ENCODE measurements at regions not wholly inside any gene's neighbourhood (a gene's known extent, or its start where the extent isn't known, plus 50 kb on each side); places are given as distances from the start of the nearest gene placed in this dataset.

DNA sequence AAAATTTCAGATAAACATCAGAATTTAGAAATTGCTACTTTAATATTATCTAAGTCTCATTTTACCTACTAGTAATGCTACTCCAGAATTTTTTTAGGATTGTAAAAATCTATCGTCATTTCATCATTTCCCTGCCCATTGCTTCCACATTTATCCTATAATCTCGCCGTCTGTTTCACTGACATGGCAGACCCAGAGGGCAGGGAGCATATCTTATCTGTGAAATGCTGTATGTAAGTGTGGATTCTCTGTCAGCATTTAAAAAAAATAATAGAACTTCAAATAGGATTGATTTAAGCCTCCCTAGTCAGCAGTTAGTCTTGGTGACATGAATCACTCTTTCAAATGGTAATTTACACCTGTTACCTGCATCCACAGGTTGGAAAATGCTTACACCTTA is 314.4 kb downstream of the PCDH7 start:
- no peaks in the 10 kb centered on the region for H3K27me3 ChIP-seq
- intact Hi-C loops (cut with DNase I; ENCODE audit: low total_unique reads): no loop called here
- H3K36me3 ChIP-seq (ENCODE audit: low read depth, missing control alignments): no peaks in the 10 kb centered on the region
- no peak for DNase-seq
- no peaks in the 10 kb centered on the region for H3K4me1 ChIP-seq
- TF ChIP-seq POLR2A (IDR thresholded peaks at IDR 0.05): no peak
- TF ChIP-seq, protein P1, sequence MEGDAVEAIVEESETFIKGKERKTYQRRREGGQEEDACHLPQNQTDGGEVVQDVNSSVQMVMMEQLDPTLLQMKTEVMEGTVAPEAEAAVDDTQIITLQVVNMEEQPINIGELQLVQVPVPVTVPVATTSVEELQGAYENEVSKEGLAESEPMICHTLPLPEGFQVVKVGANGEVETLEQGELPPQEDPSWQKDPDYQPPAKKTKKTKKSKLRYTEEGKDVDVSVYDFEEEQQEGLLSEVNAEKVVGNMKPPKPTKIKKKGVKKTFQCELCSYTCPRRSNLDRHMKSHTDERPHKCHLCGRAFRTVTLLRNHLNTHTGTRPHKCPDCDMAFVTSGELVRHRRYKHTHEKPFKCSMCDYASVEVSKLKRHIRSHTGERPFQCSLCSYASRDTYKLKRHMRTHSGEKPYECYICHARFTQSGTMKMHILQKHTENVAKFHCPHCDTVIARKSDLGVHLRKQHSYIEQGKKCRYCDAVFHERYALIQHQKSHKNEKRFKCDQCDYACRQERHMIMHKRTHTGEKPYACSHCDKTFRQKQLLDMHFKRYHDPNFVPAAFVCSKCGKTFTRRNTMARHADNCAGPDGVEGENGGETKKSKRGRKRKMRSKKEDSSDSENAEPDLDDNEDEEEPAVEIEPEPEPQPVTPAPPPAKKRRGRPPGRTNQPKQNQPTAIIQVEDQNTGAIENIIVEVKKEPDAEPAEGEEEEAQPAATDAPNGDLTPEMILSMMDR (IDR thresholded peaks at IDR 0.05): no peak
- 43 to 65% methylated on average over 3 of the region's 3 CpGs for WGBS, 2 donors
- no peaks in the 10 kb centered on the region for H3K9me3 ChIP-seq
- no peak overlapping the region for H3K27ac ChIP-seq
- no peak overlapping the region for H3K4me3 ChIP-seq

DNA sequence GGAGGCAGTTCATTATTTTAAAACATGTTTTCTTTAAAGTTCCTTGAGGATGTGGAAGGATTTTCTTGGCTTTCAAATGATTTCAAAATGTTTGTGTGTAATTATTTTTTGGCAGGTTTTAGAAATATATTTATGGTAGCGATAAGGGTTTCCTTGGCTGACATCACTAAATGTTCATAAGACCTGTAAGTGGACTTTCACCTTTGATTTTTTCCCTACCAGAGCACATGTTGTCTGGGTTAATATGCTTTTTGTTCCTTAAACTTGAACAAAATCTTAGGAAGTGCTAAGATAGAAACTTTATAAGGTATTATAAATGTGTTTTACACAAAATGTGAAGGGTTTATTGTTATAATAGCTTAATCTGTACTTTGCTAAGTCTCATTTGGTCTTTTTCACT is 315.6 kb downstream of the PCDH7 start:
- TF ChIP-seq POLR2A (IDR thresholded peaks at IDR 0.05): no peak
- TF ChIP-seq, protein P1 (IDR thresholded peaks at IDR 0.05): no peak
- 64 to 69% methylated on average over 1 of the region's 1 CpG for WGBS, 2 donors
- Histone ChIP-seq H3K9me3 (no peaks in the 10 kb centered on the region), H3K27me3 (no peaks in the 10 kb centered on the region), H3K27ac (no peak overlapping the region), H3K4me1 (no peaks in the 10 kb centered on the region), H3K36me3 (ENCODE audit: low read depth, missing control alignments) (no peaks in the 10 kb centered on the region), H3K4me3 (no peak overlapping the region)
- intact Hi-C loops (cut with DNase I; ENCODE audit: low total_unique reads): no loop called here
- DNase-seq: no peak

DNA sequence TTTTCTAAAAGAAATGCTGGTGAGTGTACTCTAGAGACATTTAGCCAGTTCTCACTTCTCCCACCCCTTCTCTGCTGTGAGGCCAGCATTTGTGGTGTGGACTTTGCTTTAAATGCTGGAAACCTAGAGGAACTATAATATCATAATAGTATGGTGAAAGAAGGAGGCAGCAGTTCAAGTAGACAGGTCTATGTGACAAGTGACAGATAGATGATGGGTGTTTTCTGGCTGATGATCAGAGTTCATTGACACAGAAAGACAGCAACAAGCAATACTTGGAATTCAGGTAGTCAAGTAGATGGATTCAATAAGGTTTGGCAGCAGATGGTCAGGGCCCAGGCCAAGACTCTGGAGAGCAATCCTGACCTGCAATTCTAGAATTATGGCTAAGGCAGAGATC is 317.5 kb downstream of the PCDH7 start:
- no peaks in the 10 kb centered on the region for H3K27me3 ChIP-seq
- intact Hi-C loops (cut with DNase I; ENCODE audit: low total_unique reads): no loop called here
- no peak for DNase-seq
- H3K9me3 ChIP-seq: no peaks in the 10 kb centered on the region
- no peaks in the 10 kb centered on the region for H3K36me3 ChIP-seq (ENCODE audit: low read depth, missing control alignments)
- H3K27ac ChIP-seq: no peak overlapping the region
- no peaks in the 10 kb centered on the region for H3K4me1 ChIP-seq
- no peak for TF ChIP-seq POLR2A (IDR thresholded peaks at IDR 0.05)
- TF ChIP-seq, protein P1 (IDR thresholded peaks at IDR 0.05): no peak
- H3K4me3 ChIP-seq: no peak overlapping the region

DNA sequence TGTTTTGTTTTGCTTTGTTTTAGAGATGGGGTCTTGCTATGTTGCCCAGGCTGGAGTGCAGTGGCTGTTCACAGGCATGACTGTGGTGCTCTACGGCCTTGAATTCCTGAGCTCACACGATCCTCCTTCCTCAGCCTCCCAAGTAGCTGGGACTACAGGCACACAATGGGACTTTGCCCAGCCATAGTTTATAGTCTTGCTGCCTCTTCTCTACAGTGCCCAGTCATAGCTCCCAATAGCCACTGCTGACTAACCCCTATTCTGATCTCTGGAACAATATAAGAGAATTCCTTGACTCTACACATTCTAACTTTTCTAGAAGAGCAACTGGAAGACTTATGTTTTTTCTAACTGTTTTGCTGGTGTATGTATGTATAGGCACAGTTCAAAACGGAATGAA is 319.2 kb downstream of the PCDH7 start:
- H3K4me1 ChIP-seq: no peaks in the 10 kb centered on the region
- H3K27ac ChIP-seq: no peak overlapping the region
- intact Hi-C loops (cut with DNase I; ENCODE audit: low total_unique reads): no loop called here
- TF ChIP-seq, protein P1 (IDR thresholded peaks at IDR 0.05): no peak
- no peak for TF ChIP-seq POLR2A (IDR thresholded peaks at IDR 0.05)
- WGBS, 2 donors: 83 to 86% methylated on average over 3 of the region's 3 CpGs
- H3K36me3 ChIP-seq (ENCODE audit: low read depth, missing control alignments): no peaks in the 10 kb centered on the region
- no peak overlapping the region for H3K4me3 ChIP-seq
- H3K27me3 ChIP-seq: no peaks in the 10 kb centered on the region
- no peaks in the 10 kb centered on the region for H3K9me3 ChIP-seq
- DNase-seq: no peak

DNA sequence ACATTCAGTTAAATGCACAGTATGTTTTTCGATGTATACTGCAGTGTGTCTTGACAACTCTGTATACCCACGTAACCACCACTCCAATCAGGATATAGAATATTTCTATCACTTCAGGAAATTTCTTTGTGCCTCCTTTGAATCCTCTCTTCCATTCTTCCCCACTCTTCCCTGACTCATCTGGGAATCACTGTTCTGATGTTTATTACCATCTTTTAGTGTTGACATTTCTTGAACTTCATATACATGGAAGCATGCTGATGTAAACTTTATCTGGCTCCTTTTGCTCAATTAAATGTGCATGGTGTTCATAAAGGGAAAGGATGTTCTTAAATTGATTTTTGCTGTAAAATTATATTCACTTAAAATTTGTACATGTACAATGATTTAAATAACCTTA is 319.9 kb downstream of the PCDH7 start:
- H3K4me1 ChIP-seq: no peaks in the 10 kb centered on the region
- no peak overlapping the region for H3K4me3 ChIP-seq
- no peaks in the 10 kb centered on the region for H3K36me3 ChIP-seq (ENCODE audit: low read depth, missing control alignments)
- H3K9me3 ChIP-seq: no peaks in the 10 kb centered on the region
- H3K27me3 ChIP-seq: no peaks in the 10 kb centered on the region
- WGBS, 2 donors: 46 to 69% methylated on average over 2 of the region's 2 CpGs
- intact Hi-C loops (cut with DNase I; ENCODE audit: low total_unique reads): no loop called here
- DNase-seq: no peak
- TF ChIP-seq POLR2A (IDR thresholded peaks at IDR 0.05): no peak
- TF ChIP-seq, protein P1 (IDR thresholded peaks at IDR 0.05): no peak
- H3K27ac ChIP-seq: no peak overlapping the region
